ENCODE measurements at regions not wholly inside any gene's neighbourhood (a gene's known extent, or its start where the extent isn't known, plus 50 kb on each side); places are given as distances from the start of the nearest gene placed in this dataset.

DNA sequence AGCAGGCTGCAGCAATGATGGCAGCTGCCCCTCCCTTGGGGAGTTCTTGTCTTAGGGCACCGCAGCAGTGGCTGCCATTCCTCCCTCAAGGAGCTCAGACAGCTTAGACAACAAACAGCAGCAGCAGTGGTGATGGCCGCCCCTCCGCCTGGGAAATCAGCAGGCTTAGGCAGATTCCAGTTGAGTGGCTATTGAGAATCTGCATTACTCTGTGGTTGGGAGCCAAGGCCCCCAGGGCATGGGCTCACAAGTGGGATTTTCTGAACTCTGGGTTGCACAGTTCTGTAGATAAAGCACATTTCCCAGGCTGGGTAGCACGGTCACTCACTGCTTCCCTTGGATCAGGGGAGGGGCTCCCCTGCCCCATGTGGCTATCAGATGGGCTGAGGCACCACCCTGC, 1280.7 kb upstream of the TMPRSS15 start:
- H3K4me1 Mint-ChIP-seq, result no peaks in the 10 kb centered on the region
- H3K36me3 Mint-ChIP-seq (ENCODE audit: low read depth), result no peaks in the 10 kb centered on the region
- DNase-seq, result no peak
- H3K4me3 Mint-ChIP-seq, result no peak overlapping the region
- ATAC-seq, result no peak
- peaks cover 3% of the 10 kb centered on the region for H3K9me3 ChIP-seq (ENCODE audit: control insufficient read depth, low read length, poor library complexity, severe bottlenecking)
- H3K27me3 Mint-ChIP-seq, result no peaks in the 10 kb centered on the region
- H3K27ac Mint-ChIP-seq, result no peak overlapping the region

DNA sequence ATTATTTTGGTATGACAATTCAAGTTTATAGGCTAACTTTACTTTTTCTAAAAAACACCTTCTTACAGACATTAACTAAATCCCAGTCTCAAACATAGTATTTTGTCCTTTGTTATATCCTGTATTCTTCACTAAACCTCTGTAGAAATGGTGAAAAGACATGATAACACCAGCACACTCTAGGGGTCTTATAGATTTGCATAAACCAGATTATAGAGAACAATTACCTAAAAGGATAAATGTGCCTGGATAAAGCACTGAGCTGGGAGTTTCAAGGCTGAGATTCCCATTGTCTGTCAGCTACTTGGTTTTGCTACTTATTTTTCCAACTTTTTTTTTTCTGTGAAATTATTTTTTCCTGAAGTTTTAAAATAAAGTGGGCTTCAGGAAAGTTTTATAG, 1288.6 kb upstream of the TMPRSS15 start:
- Mint-ChIP-seq H3K36me3 (ENCODE audit: low read depth) (no peaks in the 10 kb centered on the region), H3K27me3 (no peaks in the 10 kb centered on the region), H3K27ac (no peak overlapping the region), H3K4me1 (no peaks in the 10 kb centered on the region), H3K4me3 (no peak overlapping the region)
- ATAC-seq, result no peak
- DNase-seq, result no peak
- no peaks in the 10 kb centered on the region for H3K9me3 ChIP-seq (ENCODE audit: control insufficient read depth, low read length, poor library complexity, severe bottlenecking)

- no peaks in the 10 kb centered on the region for H3K9me3 ChIP-seq (ENCODE audit: control insufficient read depth, low read length, poor library complexity, severe bottlenecking)
- DNase-seq (no peak), ATAC-seq (no peak)
- H3K4me3 Mint-ChIP-seq, result no peak overlapping the region
- no peaks in the 10 kb centered on the region for H3K36me3 Mint-ChIP-seq (ENCODE audit: low read depth)
- H3K27me3 Mint-ChIP-seq, result no peaks in the 10 kb centered on the region
- H3K4me1 Mint-ChIP-seq, result no peaks in the 10 kb centered on the region
- H3K27ac Mint-ChIP-seq, result no peak overlapping the region
These were observed 1292.2 kb upstream of the TMPRSS15 start for GRCh38 chr21:19695796-19696195.

- Mint-ChIP-seq H3K27me3 (no peaks in the 10 kb centered on the region), H3K36me3 (ENCODE audit: low read depth) (no peaks in the 10 kb centered on the region), H3K4me1 (no peaks in the 10 kb centered on the region), H3K27ac (no peak overlapping the region), H3K4me3 (no peak overlapping the region)
- H3K9me3 ChIP-seq (ENCODE audit: control insufficient read depth, low read length, poor library complexity, severe bottlenecking), result peaks cover 6% of the 10 kb centered on the region
- DNase-seq, result no peak
- ATAC-seq, result no peak
These were observed 1296.9 kb upstream of the TMPRSS15 start for GRCh38 chr21:19700476-19700875.

DNA sequence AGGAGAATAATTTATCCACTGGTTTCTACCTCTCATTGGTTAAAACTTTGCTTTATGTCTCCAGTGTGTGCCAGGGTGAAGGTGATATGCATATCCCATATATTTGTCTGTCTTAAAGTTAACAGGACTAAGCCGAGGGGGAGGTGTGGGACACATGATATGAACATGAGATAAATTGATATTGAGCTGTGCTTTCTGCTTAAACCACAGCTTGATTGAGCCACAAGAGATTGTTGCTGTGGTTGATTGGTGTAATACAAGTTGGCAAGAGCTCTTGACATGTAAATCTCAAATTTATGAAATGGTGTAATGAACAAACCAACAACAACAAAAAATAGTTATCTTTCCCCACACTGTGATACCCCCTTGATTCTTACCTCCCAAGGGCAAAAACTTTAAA, 1295.5 kb upstream of the NCAM2 start:
- ATAC-seq (no peak), DNase-seq (no peak)
- Mint-ChIP-seq H3K4me3 (no peak overlapping the region), H3K36me3 (ENCODE audit: low read depth) (no peaks in the 10 kb centered on the region), H3K27me3 (no peaks in the 10 kb centered on the region), H3K27ac (no peak overlapping the region), H3K4me1 (no peaks in the 10 kb centered on the region)
- peaks cover 6% of the 10 kb centered on the region for H3K9me3 ChIP-seq (ENCODE audit: control insufficient read depth, low read length, poor library complexity, severe bottlenecking)

GRCh38 chr21:19704832-19705231, 1293.4 kb upstream of the NCAM2 start:
- peaks cover 6% of the 10 kb centered on the region for H3K9me3 ChIP-seq (ENCODE audit: control insufficient read depth, low read length, poor library complexity, severe bottlenecking)
- Mint-ChIP-seq H3K27ac (no peak overlapping the region), H3K4me3 (no peak overlapping the region), H3K36me3 (ENCODE audit: low read depth) (no peaks in the 10 kb centered on the region), H3K27me3 (no peaks in the 10 kb centered on the region), H3K4me1 (no peaks in the 10 kb centered on the region)
- DNase-seq (no peak), ATAC-seq (no peak)

- Mint-ChIP-seq H3K36me3 (ENCODE audit: low read depth) (no peaks in the 10 kb centered on the region), H3K27ac (no peak overlapping the region), H3K4me1 (no peaks in the 10 kb centered on the region), H3K4me3 (no peak overlapping the region), H3K27me3 (no peaks in the 10 kb centered on the region)
- no peak for ATAC-seq
- H3K9me3 ChIP-seq (ENCODE audit: control insufficient read depth, low read length, poor library complexity, severe bottlenecking), result no peaks in the 10 kb centered on the region
- no peak for DNase-seq
These were observed 1285.8 kb upstream of the NCAM2 start for GRCh38 chr21:19712441-19712840.

DNA sequence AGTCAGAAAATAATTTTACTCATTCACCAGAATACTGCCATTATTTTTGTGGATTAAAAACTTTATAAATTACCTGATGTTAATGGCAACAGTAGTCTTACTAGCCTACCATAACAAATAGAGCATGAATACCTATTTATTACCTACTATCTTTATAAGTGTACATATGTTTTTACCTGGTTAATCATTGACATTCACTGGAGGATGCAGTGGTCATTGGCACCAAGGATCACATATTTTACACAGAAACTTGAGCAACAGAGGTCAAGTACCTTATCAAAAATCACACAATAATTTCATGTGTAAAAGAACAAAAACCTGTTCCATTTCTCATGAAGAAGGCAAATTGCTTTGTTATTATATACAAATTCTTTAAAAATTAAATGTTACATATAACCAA, 1284.9 kb upstream of the NCAM2 start:
- no peak for DNase-seq
- H3K36me3 Mint-ChIP-seq (ENCODE audit: low read depth), result no peaks in the 10 kb centered on the region

GRCh38 chr21:19724081-19724480, 1274.1 kb upstream of the NCAM2 start:
- Mint-ChIP-seq H3K27me3 (no peaks in the 10 kb centered on the region), H3K4me3 (no peak overlapping the region), H3K27ac (no peak overlapping the region), H3K36me3 (ENCODE audit: low read depth) (no peaks in the 10 kb centered on the region), H3K4me1 (no peaks in the 10 kb centered on the region)
- H3K9me3 ChIP-seq (ENCODE audit: control insufficient read depth, low read length, poor library complexity, severe bottlenecking), result no peaks in the 10 kb centered on the region
- DNase-seq (no peak), ATAC-seq (no peak)

More for the DNA sequence above, 1284.9 kb upstream of the NCAM2 start:
- Mint-ChIP-seq H3K27me3 (no peaks in the 10 kb centered on the region), H3K27ac (no peak overlapping the region), H3K4me3 (no peak overlapping the region), H3K4me1 (no peaks in the 10 kb centered on the region)
- no peaks in the 10 kb centered on the region for H3K9me3 ChIP-seq (ENCODE audit: control insufficient read depth, low read length, poor library complexity, severe bottlenecking)
- no peak for ATAC-seq

DNA sequence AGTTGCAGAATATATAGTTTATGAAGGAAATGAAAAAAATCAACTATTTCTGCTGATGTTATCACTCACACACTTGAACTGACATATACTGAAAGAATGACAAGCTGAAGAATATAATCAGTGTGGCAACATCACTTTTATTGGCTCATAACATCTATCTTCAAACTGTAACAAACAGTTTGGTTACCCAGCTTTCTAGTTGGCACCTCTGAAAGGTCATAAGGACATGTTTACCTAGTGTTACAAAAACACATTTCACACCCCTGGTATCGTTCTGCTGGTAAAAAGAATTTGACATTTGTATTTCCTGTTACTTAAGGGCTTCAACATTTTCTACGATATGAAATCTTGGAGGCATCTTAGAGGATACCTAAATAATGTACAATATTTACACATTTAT, 1267.0 kb upstream of the NCAM2 start:
- ATAC-seq (no peak), DNase-seq (no peak)
- Mint-ChIP-seq H3K36me3 (ENCODE audit: low read depth) (no peaks in the 10 kb centered on the region), H3K4me3 (no peak overlapping the region), H3K27me3 (no peaks in the 10 kb centered on the region), H3K27ac (no peak overlapping the region), H3K4me1 (no peaks in the 10 kb centered on the region)
- no peaks in the 10 kb centered on the region for H3K9me3 ChIP-seq (ENCODE audit: control insufficient read depth, low read length, poor library complexity, severe bottlenecking)

DNA sequence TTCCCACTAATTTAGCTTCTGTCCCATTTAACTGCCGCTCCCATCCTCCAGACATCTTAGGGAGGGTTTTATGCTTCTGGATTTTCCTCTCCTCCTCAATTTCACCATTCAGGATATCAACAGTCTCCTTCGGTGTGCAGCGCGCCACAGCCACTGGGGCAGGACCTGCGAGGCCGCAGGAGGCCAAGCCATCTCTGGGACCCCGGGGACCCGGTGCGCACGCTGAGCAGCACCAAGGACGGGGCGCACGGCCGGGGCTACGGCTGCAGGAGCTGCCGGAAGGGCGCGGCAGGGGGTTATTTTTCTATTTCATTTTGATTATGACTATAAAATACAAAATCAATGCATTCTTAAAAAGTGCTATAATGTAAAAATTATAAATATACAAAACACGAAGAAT, 1238.4 kb upstream of the NCAM2 start:
- Mint-ChIP-seq H3K36me3 (ENCODE audit: low read depth) (no peaks in the 10 kb centered on the region), H3K4me1 (no peaks in the 10 kb centered on the region), H3K27me3 (no peaks in the 10 kb centered on the region), H3K27ac (no peak overlapping the region), H3K4me3 (no peak overlapping the region)
- no peak for ATAC-seq
- H3K9me3 ChIP-seq (ENCODE audit: control insufficient read depth, low read length, poor library complexity, severe bottlenecking), result peaks cover 4% of the 10 kb centered on the region
- DNase-seq, result no peak

- H3K9me3 ChIP-seq (ENCODE audit: control insufficient read depth, low read length, poor library complexity, severe bottlenecking), result peaks cover 4% of the 10 kb centered on the region
- no peaks in the 10 kb centered on the region for H3K27me3 Mint-ChIP-seq
- H3K36me3 Mint-ChIP-seq (ENCODE audit: low read depth), result no peaks in the 10 kb centered on the region
- no peak overlapping the region for H3K27ac Mint-ChIP-seq
- H3K4me3 Mint-ChIP-seq, result no peak overlapping the region
- DNase-seq, result no peak
- H3K4me1 Mint-ChIP-seq, result no peaks in the 10 kb centered on the region
- no peak for ATAC-seq
These were observed 1230.7 kb upstream of the NCAM2 start for GRCh38 chr21:19767546-19767945.

DNA sequence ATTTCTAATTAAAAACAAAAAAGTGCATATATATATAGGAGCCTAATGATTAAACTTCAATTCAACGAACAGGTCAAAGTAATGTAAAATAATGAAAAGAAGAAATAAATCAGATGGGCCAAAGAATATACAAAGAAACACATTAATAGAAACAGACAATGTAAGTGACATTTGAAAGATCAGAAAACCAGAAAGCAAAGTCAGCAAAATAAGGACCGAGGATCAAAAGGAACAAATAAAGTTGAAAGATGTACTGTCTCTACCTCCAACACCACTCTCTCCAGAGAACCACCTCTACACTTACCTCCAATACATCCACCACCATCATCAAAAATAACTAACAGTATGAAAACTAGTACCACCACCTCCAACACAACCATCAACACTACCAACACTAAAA, 1226.3 kb upstream of the NCAM2 start:
- no peaks in the 10 kb centered on the region for H3K4me1 Mint-ChIP-seq
- H3K27ac Mint-ChIP-seq, result no peak overlapping the region
- no peaks in the 10 kb centered on the region for H3K9me3 ChIP-seq (ENCODE audit: control insufficient read depth, low read length, poor library complexity, severe bottlenecking)
- no peak for DNase-seq
- ATAC-seq, result no peak
- H3K4me3 Mint-ChIP-seq, result no peak overlapping the region
- H3K36me3 Mint-ChIP-seq (ENCODE audit: low read depth), result no peaks in the 10 kb centered on the region
- no peaks in the 10 kb centered on the region for H3K27me3 Mint-ChIP-seq

- ATAC-seq, result no peak
- H3K9me3 ChIP-seq (ENCODE audit: control insufficient read depth, low read length, poor library complexity, severe bottlenecking), result no peaks in the 10 kb centered on the region
- H3K27ac Mint-ChIP-seq, result no peak overlapping the region
- no peaks in the 10 kb centered on the region for H3K4me1 Mint-ChIP-seq
- no peaks in the 10 kb centered on the region for H3K27me3 Mint-ChIP-seq
- no peak for DNase-seq
- no peaks in the 10 kb centered on the region for H3K36me3 Mint-ChIP-seq (ENCODE audit: low read depth)
- H3K4me3 Mint-ChIP-seq, result no peak overlapping the region
These were observed 1222.1 kb upstream of the NCAM2 start for GRCh38 chr21:19776076-19776475.
